ENCODE measurements at regions not wholly inside any gene's neighbourhood (a gene's known extent, or its start where the extent isn't known, plus 50 kb on each side); places are given as distances from the start of the nearest gene placed in this dataset.

- no peak for DNase-seq
Measured at GRCh38 chr2:236811062-236811656, 241.5 kb downstream of the ACKR3 start.

GRCh38 chr2:236813766-236814165 is 244.1 kb downstream of the ACKR3 start:
- no peak for DNase-seq

- DNase-seq = no peak
Measured at GRCh38 chr2:236814593-236814992, 245.0 kb downstream of the ACKR3 start.

GRCh38 chr2:236815746-236816145 is 246.1 kb downstream of the ACKR3 start:
- no peak for DNase-seq

GRCh38 chr2:236816197-236817170 is 246.9 kb downstream of the ACKR3 start:
- no peak for DNase-seq

GRCh38 chr2:236818281-236819045 is 248.8 kb downstream of the ACKR3 start:
- DNase-seq = no peak

- DNase-seq = no peak
Measured at GRCh38 chr2:236819275-236820002, 249.8 kb downstream of the ACKR3 start.

GRCh38 chr2:236820763-236821344 is 251.2 kb downstream of the ACKR3 start:
- no peak for DNase-seq

- no peak for DNase-seq
Measured at GRCh38 chr2:236823041-236823629, 253.5 kb downstream of the ACKR3 start.

GRCh38 chr2:236823963-236824362 is 254.3 kb downstream of the ACKR3 start:
- DNase-seq = no peak

GRCh38 chr2:236824836-236825235 is 255.2 kb downstream of the ACKR3 start:
- DNase-seq = no peak

GRCh38 chr2:236825989-236826510 is 256.4 kb downstream of the ACKR3 start:
- DNase-seq = no peak

GRCh38 chr2:236826606-236827156 is 257.1 kb downstream of the ACKR3 start:
- DNase-seq = no peak

- no peak for DNase-seq
Measured at GRCh38 chr2:236827997-236828396, 257.7 kb upstream of the COPS8 start.

GRCh38 chr2:236828820-236829219 is 256.9 kb upstream of the COPS8 start:
- no peak for DNase-seq

GRCh38 chr2:236830926-236831325 is 254.8 kb upstream of the COPS8 start:
- no peak for DNase-seq

GRCh38 chr2:236831698-236832097 is 254.0 kb upstream of the COPS8 start:
- DNase-seq = no peak

- DNase-seq = no peak
Measured at GRCh38 chr2:236833501-236834073, 252.1 kb upstream of the COPS8 start.

- DNase-seq = no peak
Measured at GRCh38 chr2:236834284-236834683, 251.4 kb upstream of the COPS8 start.

GRCh38 chr2:236835307-236836024 is 250.2 kb upstream of the COPS8 start:
- no peak for DNase-seq

Measured in activated naive CD4-positive, alpha-beta T cell treated with anti-CD3 and anti-CD28 coated beads, Interleukin-2, amount 50 U/mL, for 16 hours (primary cell).